ENCODE measurements at regions not wholly inside any gene's neighbourhood (a gene's known extent, or its start where the extent isn't known, plus 50 kb on each side); places are given as distances from the start of the nearest gene placed in this dataset.

DNA sequence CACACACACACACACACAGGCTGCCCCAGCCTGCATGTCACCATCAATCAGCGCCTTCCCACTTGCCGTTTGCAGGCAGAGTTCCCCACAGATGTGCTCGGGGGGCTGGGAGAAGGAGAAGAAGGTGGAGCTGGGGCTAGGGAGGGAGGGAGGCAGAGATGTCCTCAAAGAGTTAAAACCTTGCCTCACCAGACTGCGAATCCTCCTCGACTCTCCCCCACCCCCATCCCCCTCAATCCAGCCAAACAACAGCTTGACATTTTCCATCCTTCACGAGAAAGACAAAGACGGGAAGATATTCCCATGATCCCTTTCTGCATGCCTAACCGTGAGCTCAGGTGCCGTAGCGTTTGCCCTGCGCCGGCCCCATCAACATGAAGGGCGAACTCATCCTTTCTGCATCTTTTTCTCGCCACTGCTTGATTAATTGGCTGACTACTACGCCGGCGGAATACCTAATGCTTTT, 365.5 kb downstream of the MIAT start:
- no peak for TF ChIP-seq EZH2 (IDR thresholded peaks at IDR 0.05; ENCODE audit: low read depth, low read length, severe bottlenecking)
- TF ChIP-seq POLR2A (IDR thresholded peaks at IDR 0.05; ENCODE audit: control extremely low read depth in 1 of 2, low read depth in 2 of 2, low read length in 2 of 2), result no peak
- TF ChIP-seq CHD2 (IDR thresholded peaks at IDR 0.05; ENCODE audit: low read length), result no peak
- TF ChIP-seq PHF8 (conservative IDR thresholded peaks at IDR 0.05; ENCODE audit: low read depth, low read length), result no peak

Data from H1 (cell line).